ENCODE measurements at regions not wholly inside any gene's neighbourhood (a gene's known extent, or its start where the extent isn't known, plus 50 kb on each side); places are given as distances from the start of the nearest gene placed in this dataset.

DNA sequence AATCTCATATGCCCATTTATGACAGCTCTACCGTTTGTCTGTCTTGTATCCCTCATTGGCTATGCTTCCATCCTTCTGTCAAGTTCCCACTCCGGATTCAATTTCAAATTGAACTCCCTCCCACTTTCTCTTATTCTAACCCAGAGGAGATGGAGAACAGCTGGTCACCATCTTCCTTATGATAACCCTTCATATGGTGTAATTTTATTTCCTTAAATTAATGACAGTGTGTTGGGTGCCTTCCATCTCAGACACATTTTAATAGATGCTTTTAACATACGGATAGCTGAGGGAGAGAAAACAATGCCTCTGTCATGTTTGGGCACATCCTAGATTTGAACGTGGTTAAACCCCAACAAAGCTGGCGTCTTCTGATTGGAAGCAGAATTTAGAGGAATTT is 103.0 kb upstream of the PLXNA2 start:
- TF ChIP-seq SP1 (IDR thresholded peaks at IDR 0.05) (no peak), ELF4 (IDR thresholded peaks at IDR 0.05) (no peak), SUZ12 (IDR thresholded peaks at IDR 0.05) (no peak), TARDBP (IDR thresholded peaks at IDR 0.05) (no peak)
